ENCODE measurements at regions not wholly inside any gene's neighbourhood (a gene's known extent, or its start where the extent isn't known, plus 50 kb on each side); places are given as distances from the start of the nearest gene placed in this dataset.

- TF ChIP-seq SIN3A (IDR thresholded peaks at IDR 0.05; ENCODE audit: borderline replicate concordance, insufficient read depth, low read length) = no peak
- TF ChIP-seq TAF1 (IDR thresholded peaks at IDR 0.05; ENCODE audit: borderline replicate concordance, insufficient read depth, low read length) = no peak
- TF ChIP-seq POLR2AphosphoS5 (IDR thresholded peaks at IDR 0.05; ENCODE audit: low read depth, low read length) = no peak
- no peak for TF ChIP-seq REST (IDR thresholded peaks at IDR 0.05; ENCODE audit: insufficient read depth in 1 of 2, low read depth in 2 of 2, low read length in 2 of 2)
- TF ChIP-seq FOXP2 (optimal IDR thresholded peaks at IDR 0.05; ENCODE audit: borderline replicate concordance, extremely low read depth, extremely low read length, insufficient read depth) = no peak
Observed at GRCh38 chr3:116833202-116833601, 123.6 kb downstream of the TUSC7 start.

- no peak for TF ChIP-seq SIN3A (IDR thresholded peaks at IDR 0.05; ENCODE audit: borderline replicate concordance, insufficient read depth, low read length)
- no peak for TF ChIP-seq REST (IDR thresholded peaks at IDR 0.05; ENCODE audit: insufficient read depth in 1 of 2, low read depth in 2 of 2, low read length in 2 of 2)
- TF ChIP-seq POLR2AphosphoS5 (IDR thresholded peaks at IDR 0.05; ENCODE audit: low read depth, low read length) = no peak
- TF ChIP-seq TAF1 (IDR thresholded peaks at IDR 0.05; ENCODE audit: borderline replicate concordance, insufficient read depth, low read length) = no peak
- no peak for TF ChIP-seq FOXP2 (optimal IDR thresholded peaks at IDR 0.05; ENCODE audit: borderline replicate concordance, extremely low read depth, extremely low read length, insufficient read depth)
Observed at GRCh38 chr3:116834816-116835215, 125.2 kb downstream of the TUSC7 start.

- TF ChIP-seq REST (IDR thresholded peaks at IDR 0.05; ENCODE audit: insufficient read depth in 1 of 2, low read depth in 2 of 2, low read length in 2 of 2) (no peak), TAF1 (IDR thresholded peaks at IDR 0.05; ENCODE audit: borderline replicate concordance, insufficient read depth, low read length) (no peak), POLR2AphosphoS5 (IDR thresholded peaks at IDR 0.05; ENCODE audit: low read depth, low read length) (no peak), FOXP2 (optimal IDR thresholded peaks at IDR 0.05; ENCODE audit: borderline replicate concordance, extremely low read depth, extremely low read length, insufficient read depth) (no peak), SIN3A (IDR thresholded peaks at IDR 0.05; ENCODE audit: borderline replicate concordance, insufficient read depth, low read length) (no peak)
Observed at GRCh38 chr3:116835658-116836057, 126.1 kb downstream of the TUSC7 start.

- TF ChIP-seq REST (IDR thresholded peaks at IDR 0.05; ENCODE audit: insufficient read depth in 1 of 2, low read depth in 2 of 2, low read length in 2 of 2) = no peak
- TF ChIP-seq SIN3A (IDR thresholded peaks at IDR 0.05; ENCODE audit: borderline replicate concordance, insufficient read depth, low read length) = no peak
- no peak for TF ChIP-seq TAF1 (IDR thresholded peaks at IDR 0.05; ENCODE audit: borderline replicate concordance, insufficient read depth, low read length)
- TF ChIP-seq POLR2AphosphoS5 (IDR thresholded peaks at IDR 0.05; ENCODE audit: low read depth, low read length) = no peak
- TF ChIP-seq FOXP2 (optimal IDR thresholded peaks at IDR 0.05; ENCODE audit: borderline replicate concordance, extremely low read depth, extremely low read length, insufficient read depth) = no peak
Observed at GRCh38 chr3:116836286-116836685, 126.7 kb downstream of the TUSC7 start.

GRCh38 chr3:116837483-116837882 lies 127.9 kb downstream of the TUSC7 start:
- no peak for TF ChIP-seq FOXP2 (optimal IDR thresholded peaks at IDR 0.05; ENCODE audit: borderline replicate concordance, extremely low read depth, extremely low read length, insufficient read depth)
- no peak for TF ChIP-seq POLR2AphosphoS5 (IDR thresholded peaks at IDR 0.05; ENCODE audit: low read depth, low read length)
- no peak for TF ChIP-seq REST (IDR thresholded peaks at IDR 0.05; ENCODE audit: insufficient read depth in 1 of 2, low read depth in 2 of 2, low read length in 2 of 2)
- TF ChIP-seq TAF1 (IDR thresholded peaks at IDR 0.05; ENCODE audit: borderline replicate concordance, insufficient read depth, low read length) = no peak
- TF ChIP-seq SIN3A (IDR thresholded peaks at IDR 0.05; ENCODE audit: borderline replicate concordance, insufficient read depth, low read length) = no peak

Data from PFSK-1 (cell line).